ENCODE measurements at regions not wholly inside any gene's neighbourhood (a gene's known extent, or its start where the extent isn't known, plus 50 kb on each side); places are given as distances from the start of the nearest gene placed in this dataset.

GRCh38 chr2:138853761-138854160 lies 73.6 kb upstream of the NXPH2 start:
- Histone ChIP-seq H3K9ac (ENCODE audit: low read length) (no peak overlapping the region), H2AFZ (ENCODE audit: low read depth, low read length) (no peak overlapping the region), H3K27ac (ENCODE audit: low read length) (no peak overlapping the region), H3K9me3 (ENCODE audit: low read length) (no peaks in the 10 kb centered on the region), H3K27me3 (ENCODE audit: insufficient read depth, low read depth, low read length) (no peaks in the 10 kb centered on the region), H3K4me2 (ENCODE audit: low read length) (no peak overlapping the region), H3F3A (ENCODE audit: insufficient read depth, low read length, poor library complexity, severe bottlenecking) (no peaks in the 10 kb centered on the region), H3K4me3 (ENCODE audit: low read length) (no peak overlapping the region), H3K9me2 (ENCODE audit: insufficient read depth, low read length) (no peaks in the 10 kb centered on the region), H3K79me2 (replicated peaks; ENCODE audit: insufficient read depth, low read length) (no peaks in the 10 kb centered on the region), H4K20me1 (ENCODE audit: insufficient read depth) (no peaks in the 10 kb centered on the region), H3K36me3 (ENCODE audit: insufficient read depth, low read length) (no peaks in the 10 kb centered on the region)
- TF ChIP-seq MXI1 (conservative IDR thresholded peaks at IDR 0.05; ENCODE audit: poor library complexity, severe bottlenecking) = no peak
- no peak for TF ChIP-seq CTCF (IDR thresholded peaks at IDR 0.05; ENCODE audit: poor library complexity, severe bottlenecking)
- TF ChIP-seq RAD21 (conservative IDR thresholded peaks at IDR 0.05) = no peak
- no peak for TF ChIP-seq EZH2 (IDR thresholded peaks at IDR 0.05; ENCODE audit: borderline replicate concordance, insufficient read depth, low read length, poor library complexity, severe bottlenecking)
- TF ChIP-seq REST (IDR thresholded peaks at IDR 0.05; ENCODE audit: borderline replicate concordance) = no peak
- TF ChIP-seq TAF1 (IDR thresholded peaks at IDR 0.05; ENCODE audit: low read depth) = no peak
- TF ChIP-seq POLR2AphosphoS5 (IDR thresholded peaks at IDR 0.05) = no peak
- no peak for TF ChIP-seq EP300 (conservative IDR thresholded peaks at IDR 0.05; ENCODE audit: poor library complexity, severe bottlenecking)
- TF ChIP-seq SMC3 (conservative IDR thresholded peaks at IDR 0.05; ENCODE audit: poor library complexity) = no peak

GRCh38 chr2:138853296-138853695 lies 73.1 kb upstream of the NXPH2 start:
- no peaks in the 10 kb centered on the region for H3K9me2 ChIP-seq (ENCODE audit: insufficient read depth, low read length)
- H4K20me1 ChIP-seq (ENCODE audit: insufficient read depth) = no peaks in the 10 kb centered on the region
- no peak overlapping the region for H2AFZ ChIP-seq (ENCODE audit: low read depth, low read length)
- H3K4me2 ChIP-seq (ENCODE audit: low read length) = no peak overlapping the region
- no peaks in the 10 kb centered on the region for H3K79me2 ChIP-seq (replicated peaks; ENCODE audit: insufficient read depth, low read length)
- H3K9ac ChIP-seq (ENCODE audit: low read length) = no peak overlapping the region
- H3K27ac ChIP-seq (ENCODE audit: low read length) = no peak overlapping the region
- H3K27me3 ChIP-seq (ENCODE audit: insufficient read depth, low read depth, low read length) = no peaks in the 10 kb centered on the region
- H3K4me3 ChIP-seq (ENCODE audit: low read length) = no peak overlapping the region
- TF ChIP-seq CTCF (IDR thresholded peaks at IDR 0.05; ENCODE audit: poor library complexity, severe bottlenecking) (no peak), EP300 (conservative IDR thresholded peaks at IDR 0.05; ENCODE audit: poor library complexity, severe bottlenecking) (no peak), MXI1 (conservative IDR thresholded peaks at IDR 0.05; ENCODE audit: poor library complexity, severe bottlenecking) (no peak), REST (IDR thresholded peaks at IDR 0.05; ENCODE audit: borderline replicate concordance) (no peak), POLR2AphosphoS5 (IDR thresholded peaks at IDR 0.05) (no peak), TAF1 (IDR thresholded peaks at IDR 0.05; ENCODE audit: low read depth) (no peak), SMC3 (conservative IDR thresholded peaks at IDR 0.05; ENCODE audit: poor library complexity) (no peak), RAD21 (conservative IDR thresholded peaks at IDR 0.05) (no peak), EZH2 (IDR thresholded peaks at IDR 0.05; ENCODE audit: borderline replicate concordance, insufficient read depth, low read length, poor library complexity, severe bottlenecking) (no peak)
- no peaks in the 10 kb centered on the region for H3K9me3 ChIP-seq (ENCODE audit: low read length)
- no peaks in the 10 kb centered on the region for H3F3A ChIP-seq (ENCODE audit: insufficient read depth, low read length, poor library complexity, severe bottlenecking)
- no peaks in the 10 kb centered on the region for H3K36me3 ChIP-seq (ENCODE audit: insufficient read depth, low read length)
